ENCODE measurements at regions not wholly inside any gene's neighbourhood (a gene's known extent, or its start where the extent isn't known, plus 50 kb on each side); places are given as distances from the start of the nearest gene placed in this dataset.
"Not testable (repeated sequence)": the region's sequence is repeated elsewhere in the genome, so short reads cannot be mapped to it uniquely, and the experiment has no call there.

DNA sequence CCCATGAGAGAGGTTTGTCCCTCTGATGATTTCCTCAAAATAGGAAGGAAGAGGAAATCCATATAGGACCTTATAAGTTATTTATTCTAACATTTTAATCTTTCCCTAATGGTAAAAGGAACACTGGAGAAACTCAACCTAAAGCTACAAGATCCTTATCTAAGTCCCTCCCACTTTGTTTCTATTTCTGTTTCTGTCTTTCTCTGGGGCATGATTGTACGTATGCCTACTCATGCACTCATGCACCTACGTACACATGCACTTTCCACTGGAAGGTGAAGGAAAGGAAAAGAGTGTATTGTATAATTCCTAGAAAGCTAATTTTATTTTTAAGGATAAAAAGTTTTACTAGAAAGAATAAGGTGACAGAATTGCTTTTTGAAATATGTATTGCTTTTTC lies 125.0 kb downstream of the RAB38 start:
- no peaks in the 10 kb centered on the region for H4K20me1 ChIP-seq (ENCODE audit: control insufficient read depth, insufficient read depth, insufficient read length)
- no peak overlapping the region for H2BK5ac ChIP-seq (ENCODE audit: insufficient read length, low read length)
- H3K14ac ChIP-seq (ENCODE audit: insufficient read depth, low read length) = no peak overlapping the region
- no peak overlapping the region for H3K9ac ChIP-seq (ENCODE audit: extremely low read depth, insufficient read length, low read length)
- H3K4me2 ChIP-seq (ENCODE audit: insufficient read depth, insufficient read length, low read length) = no peak overlapping the region
- H2BK20ac ChIP-seq (ENCODE audit: low read depth, low read length, poor library complexity, severe bottlenecking) = no peak overlapping the region
- no peaks in the 10 kb centered on the region for H3K36me3 Mint-ChIP-seq (ENCODE audit: insufficient read depth in 1 of 3, low read depth in 3 of 3)
- no peak overlapping the region for H4K91ac ChIP-seq (ENCODE audit: insufficient read length, low read depth, low read length)
- no peak overlapping the region for H2BK15ac ChIP-seq (ENCODE audit: low read depth, low read length)
- no peaks in the 10 kb centered on the region for H3K9me3 Mint-ChIP-seq
- H3K79me2 ChIP-seq (ENCODE audit: insufficient read depth, low read length) = no peaks in the 10 kb centered on the region
- no peak overlapping the region for H3K27ac ChIP-seq (ENCODE audit: insufficient read length, low read depth, low read length)
- H3K4ac ChIP-seq (ENCODE audit: low read depth, low read length) = no peak overlapping the region
- H3K4me3 Mint-ChIP-seq = no peak overlapping the region
- H4K8ac ChIP-seq (replicated peaks; ENCODE audit: insufficient read length, low read depth, low read length) = no peak overlapping the region
- no peak overlapping the region for H2AFZ ChIP-seq (ENCODE audit: low read length)
- H2BK12ac ChIP-seq (ENCODE audit: insufficient read length, low read depth, low read length) = no peak overlapping the region
- H3K27me3 ChIP-seq (ENCODE audit: insufficient read depth, low read length) = no peaks in the 10 kb centered on the region
- no peak overlapping the region for H2BK120ac ChIP-seq (ENCODE audit: low read depth, low read length, poor library complexity, severe bottlenecking)
- H4K5ac ChIP-seq (ENCODE audit: insufficient read length, low read depth, low read length) = no peak overlapping the region
- no peak overlapping the region for H3K27ac Mint-ChIP-seq
- no peak overlapping the region for H3K56ac ChIP-seq (ENCODE audit: insufficient read length, low read depth, low read length)
- no peaks in the 10 kb centered on the region for H3K23me2 ChIP-seq (ENCODE audit: insufficient read length, low read depth, low read length, poor library complexity, severe bottlenecking)
- no peak overlapping the region for H3K18ac ChIP-seq (ENCODE audit: insufficient read length, low read depth, low read length)
- H3K9me3 ChIP-seq (ENCODE audit: control insufficient read depth, low read depth, low read length) = no peaks in the 10 kb centered on the region
- no peaks in the 10 kb centered on the region for H3K27me3 Mint-ChIP-seq (ENCODE audit: low read depth)
- no peak overlapping the region for H3K23ac ChIP-seq (ENCODE audit: insufficient read length, low read depth, low read length)
- DNase-seq = no peak
- H3K4me1 Mint-ChIP-seq = peaks cover 0 to 2% of the 10 kb centered on the region in 2 experiments; a peak in 2 of 4 replicates
- no peaks in the 10 kb centered on the region for H3K79me1 ChIP-seq (ENCODE audit: insufficient read depth, low read depth, low read length, poor library complexity, severe bottlenecking)
- no peak for TF ChIP-seq CTCF (conservative IDR thresholded peaks at IDR 0.05)
- no CpG with 5 or more reads among the region's 2 CpGs for WGBS (ENCODE audit: extremely low coverage, insufficient read length, low lambda C conversion rate)
- H2AK5ac ChIP-seq (ENCODE audit: insufficient read length, low read length) = no peak overlapping the region
- H3T11ph ChIP-seq (ENCODE audit: low read length) = no peak overlapping the region
- H3K4me1 ChIP-seq (ENCODE audit: insufficient read depth, low read length) = no peaks in the 10 kb centered on the region; the same call in 1 of the 2 replicates

DNA sequence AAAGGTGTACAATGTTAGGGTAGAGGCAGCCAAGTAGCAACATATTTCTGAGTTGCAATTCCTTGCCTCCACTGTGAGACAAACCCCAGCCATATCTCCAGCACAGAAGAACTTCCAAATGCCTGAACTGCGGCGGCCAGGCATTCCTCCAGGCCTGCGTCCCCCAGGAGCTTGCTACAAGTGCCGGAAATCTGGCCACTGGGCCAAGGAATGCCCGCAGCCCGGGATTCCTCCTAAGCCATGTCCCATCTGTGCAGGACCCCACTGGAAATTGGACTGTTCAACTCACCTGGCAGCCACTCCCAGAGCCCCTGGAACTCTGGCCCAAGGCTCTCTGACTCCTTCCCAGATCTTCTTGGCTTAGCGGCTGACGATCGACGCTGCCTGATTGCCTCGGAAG lies 130.0 kb downstream of the RAB38 start:
- not testable (repeated sequence) for H3K27ac ChIP-seq (ENCODE audit: insufficient read length, low read depth, low read length); H3K27me3 ChIP-seq (ENCODE audit: insufficient read depth, low read length); H3K9me3 Mint-ChIP-seq; H2BK12ac ChIP-seq (ENCODE audit: insufficient read length, low read depth, low read length); H3K18ac ChIP-seq (ENCODE audit: insufficient read length, low read depth, low read length); H3K79me1 ChIP-seq (ENCODE audit: insufficient read depth, low read depth, low read length, poor library complexity, severe bottlenecking); H3K23ac ChIP-seq (ENCODE audit: insufficient read length, low read depth, low read length); DNase-seq; H3K9ac ChIP-seq (ENCODE audit: extremely low read depth, insufficient read length, low read length); H2BK5ac ChIP-seq (ENCODE audit: insufficient read length, low read length); H3K79me2 ChIP-seq (ENCODE audit: insufficient read depth, low read length); H3T11ph ChIP-seq (ENCODE audit: low read length); H3K9me3 ChIP-seq (ENCODE audit: control insufficient read depth, low read depth, low read length); H4K8ac ChIP-seq (replicated peaks; ENCODE audit: insufficient read length, low read depth, low read length); H4K20me1 ChIP-seq (ENCODE audit: control insufficient read depth, insufficient read depth, insufficient read length); H4K91ac ChIP-seq (ENCODE audit: insufficient read length, low read depth, low read length); H3K27me3 Mint-ChIP-seq (ENCODE audit: low read depth); H2BK15ac ChIP-seq (ENCODE audit: low read depth, low read length); H3K14ac ChIP-seq (ENCODE audit: insufficient read depth, low read length); H3K56ac ChIP-seq (ENCODE audit: insufficient read length, low read depth, low read length); H2BK20ac ChIP-seq (ENCODE audit: low read depth, low read length, poor library complexity, severe bottlenecking); H2BK120ac ChIP-seq (ENCODE audit: low read depth, low read length, poor library complexity, severe bottlenecking); H3K4me3 Mint-ChIP-seq; H4K5ac ChIP-seq (ENCODE audit: insufficient read length, low read depth, low read length); H3K4ac ChIP-seq (ENCODE audit: low read depth, low read length); H2AK5ac ChIP-seq (ENCODE audit: insufficient read length, low read length); H2AFZ ChIP-seq (ENCODE audit: low read length); H3K4me2 ChIP-seq (ENCODE audit: insufficient read depth, insufficient read length, low read length); H3K23me2 ChIP-seq (ENCODE audit: insufficient read length, low read depth, low read length, poor library complexity, severe bottlenecking)
- peak overlapping the region in 1 of 3 experiments; percentile 32; a peak in 1 of 7 replicates for H3K27ac Mint-ChIP-seq
- no CpG with 5 or more reads among the region's 11 CpGs for WGBS (ENCODE audit: extremely low coverage, insufficient read length, low lambda C conversion rate)
- peaks cover 10% of the 10 kb centered on the region; the same call in 1 of the 2 replicates for H3K4me1 ChIP-seq (ENCODE audit: insufficient read depth, low read length)
- peaks cover 2 to 11% (median 3%) of the 10 kb centered on the region in 3 experiments; a peak in 4 of 7 replicates for H3K36me3 Mint-ChIP-seq (ENCODE audit: insufficient read depth in 1 of 3, low read depth in 3 of 3)
- H3K4me1 Mint-ChIP-seq = peaks cover 32 to 42% of the 10 kb centered on the region in 2 experiments

Data from H9 (cell line).